A673 (cell line): ENCODE measurements at regions not wholly inside any gene's neighbourhood (a gene's known extent, or its start where the extent isn't known, plus 50 kb on each side); places are given as distances from the start of the nearest gene placed in this dataset.

Experiments used
- CTCF ChIP-seq: fragments of 300-800, 200-600 bp; sonication (generic); conservative IDR thresholded peaks from 2 replicates; pipeline ENCODE4 v1.5.1; 2017; ENCODE audit warnings: low read depth, mild to moderate bottlenecking, antibody characterized with exemption, low read length, moderate library complexity, mixed read lengths
- EZH2 ChIP-seq: fragments of 200-600 bp; sonication (generic); IDR thresholded peaks from 2 replicates; pipeline ENCODE4 v1.6.1; 2017; ENCODE audit warnings: borderline replicate concordance, low read depth, mild to moderate bottlenecking, mixed read lengths, antibody characterized with exemption, low read length; ENCODE audit not compliant: poor library complexity, severe bottlenecking

GRCh38 chrX:147738265-147738664 is 173.5 kb upstream of the FMR1 start:
- TF ChIP-seq CTCF (no peak), EZH2 (no peak)
